ENCODE measurements at regions not wholly inside any gene's neighbourhood (a gene's known extent, or its start where the extent isn't known, plus 50 kb on each side); places are given as distances from the start of the nearest gene placed in this dataset.
"Not testable (repeated sequence)": the region's sequence is repeated elsewhere in the genome, so short reads cannot be mapped to it uniquely, and the experiment has no call there.

DNA sequence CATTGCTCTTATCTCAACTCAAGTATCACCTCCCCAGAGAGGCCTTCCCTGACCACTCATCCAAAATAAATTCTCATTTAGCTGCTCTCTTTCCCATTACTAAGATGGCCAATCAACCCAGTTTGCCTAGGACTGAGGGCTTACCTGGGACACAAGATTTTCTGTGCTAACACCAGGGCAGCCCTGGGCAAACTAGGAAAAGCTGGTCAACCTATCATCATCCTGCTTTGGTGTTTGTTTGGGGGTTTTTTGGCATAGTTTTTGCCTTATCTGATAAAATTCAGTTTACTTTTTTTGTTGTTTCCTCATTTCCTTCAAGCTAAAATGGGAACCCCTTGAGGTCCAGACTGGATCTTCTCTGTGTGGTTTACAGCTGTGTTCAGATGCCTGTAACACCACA, 131.4 kb upstream of the NR2F2 start:
- no peak for ATAC-seq
- TF ChIP-seq GLIS3 (CRISPR knock-in tag; IDR thresholded peaks at IDR 0.05) (no peak), ESRRG (CRISPR knock-in tag; IDR thresholded peaks at IDR 0.05) (no peak), PPARA (CRISPR knock-in tag; IDR thresholded peaks at IDR 0.05; ENCODE audit: borderline replicate concordance) (no peak), ZC3H10 (CRISPR knock-in tag; IDR thresholded peaks at IDR 0.05) (no peak), SNAI2 (CRISPR knock-in tag; IDR thresholded peaks at IDR 0.05) (no peak), CSDC2 (CRISPR knock-in tag; IDR thresholded peaks at IDR 0.05) (no peak), BACH2 (CRISPR knock-in tag; IDR thresholded peaks at IDR 0.05; ENCODE audit: borderline replicate concordance) (no peak), ZNF565 (CRISPR knock-in tag; conservative IDR thresholded peaks at IDR 0.05; ENCODE audit: low read depth) (no peak), ZNF8 (CRISPR knock-in tag; IDR thresholded peaks at IDR 0.05) (no peak), RARB (CRISPR knock-in tag; IDR thresholded peaks at IDR 0.05) (no peak), ISL1 (CRISPR knock-in tag; IDR thresholded peaks at IDR 0.05) (no peak)
- TF ChIP-seq, protein P1, sequence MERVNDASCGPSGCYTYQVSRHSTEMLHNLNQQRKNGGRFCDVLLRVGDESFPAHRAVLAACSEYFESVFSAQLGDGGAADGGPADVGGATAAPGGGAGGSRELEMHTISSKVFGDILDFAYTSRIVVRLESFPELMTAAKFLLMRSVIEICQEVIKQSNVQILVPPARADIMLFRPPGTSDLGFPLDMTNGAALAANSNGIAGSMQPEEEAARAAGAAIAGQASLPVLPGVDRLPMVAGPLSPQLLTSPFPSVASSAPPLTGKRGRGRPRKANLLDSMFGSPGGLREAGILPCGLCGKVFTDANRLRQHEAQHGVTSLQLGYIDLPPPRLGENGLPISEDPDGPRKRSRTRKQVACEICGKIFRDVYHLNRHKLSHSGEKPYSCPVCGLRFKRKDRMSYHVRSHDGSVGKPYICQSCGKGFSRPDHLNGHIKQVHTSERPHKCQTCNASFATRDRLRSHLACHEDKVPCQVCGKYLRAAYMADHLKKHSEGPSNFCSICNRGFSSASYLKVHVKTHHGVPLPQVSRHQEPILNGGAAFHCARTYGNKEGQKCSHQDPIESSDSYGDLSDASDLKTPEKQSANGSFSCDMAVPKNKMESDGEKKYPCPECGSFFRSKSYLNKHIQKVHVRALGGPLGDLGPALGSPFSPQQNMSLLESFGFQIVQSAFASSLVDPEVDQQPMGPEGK (CRISPR knock-in tag; IDR thresholded peaks at IDR 0.05; ENCODE audit: borderline replicate concordance), result no peak
- TF ChIP-seq, protein P2, sequence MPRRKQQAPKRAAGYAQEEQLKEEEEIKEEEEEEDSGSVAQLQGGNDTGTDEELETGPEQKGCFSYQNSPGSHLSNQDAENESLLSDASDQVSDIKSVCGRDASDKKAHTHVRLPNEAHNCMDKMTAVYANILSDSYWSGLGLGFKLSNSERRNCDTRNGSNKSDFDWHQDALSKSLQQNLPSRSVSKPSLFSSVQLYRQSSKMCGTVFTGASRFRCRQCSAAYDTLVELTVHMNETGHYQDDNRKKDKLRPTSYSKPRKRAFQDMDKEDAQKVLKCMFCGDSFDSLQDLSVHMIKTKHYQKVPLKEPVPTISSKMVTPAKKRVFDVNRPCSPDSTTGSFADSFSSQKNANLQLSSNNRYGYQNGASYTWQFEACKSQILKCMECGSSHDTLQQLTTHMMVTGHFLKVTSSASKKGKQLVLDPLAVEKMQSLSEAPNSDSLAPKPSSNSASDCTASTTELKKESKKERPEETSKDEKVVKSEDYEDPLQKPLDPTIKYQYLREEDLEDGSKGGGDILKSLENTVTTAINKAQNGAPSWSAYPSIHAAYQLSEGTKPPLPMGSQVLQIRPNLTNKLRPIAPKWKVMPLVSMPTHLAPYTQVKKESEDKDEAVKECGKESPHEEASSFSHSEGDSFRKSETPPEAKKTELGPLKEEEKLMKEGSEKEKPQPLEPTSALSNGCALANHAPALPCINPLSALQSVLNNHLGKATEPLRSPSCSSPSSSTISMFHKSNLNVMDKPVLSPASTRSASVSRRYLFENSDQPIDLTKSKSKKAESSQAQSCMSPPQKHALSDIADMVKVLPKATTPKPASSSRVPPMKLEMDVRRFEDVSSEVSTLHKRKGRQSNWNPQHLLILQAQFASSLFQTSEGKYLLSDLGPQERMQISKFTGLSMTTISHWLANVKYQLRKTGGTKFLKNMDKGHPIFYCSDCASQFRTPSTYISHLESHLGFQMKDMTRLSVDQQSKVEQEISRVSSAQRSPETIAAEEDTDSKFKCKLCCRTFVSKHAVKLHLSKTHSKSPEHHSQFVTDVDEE (CRISPR knock-in tag; IDR thresholded peaks at IDR 0.05), result no peak
- TF ChIP-seq, protein P3, sequence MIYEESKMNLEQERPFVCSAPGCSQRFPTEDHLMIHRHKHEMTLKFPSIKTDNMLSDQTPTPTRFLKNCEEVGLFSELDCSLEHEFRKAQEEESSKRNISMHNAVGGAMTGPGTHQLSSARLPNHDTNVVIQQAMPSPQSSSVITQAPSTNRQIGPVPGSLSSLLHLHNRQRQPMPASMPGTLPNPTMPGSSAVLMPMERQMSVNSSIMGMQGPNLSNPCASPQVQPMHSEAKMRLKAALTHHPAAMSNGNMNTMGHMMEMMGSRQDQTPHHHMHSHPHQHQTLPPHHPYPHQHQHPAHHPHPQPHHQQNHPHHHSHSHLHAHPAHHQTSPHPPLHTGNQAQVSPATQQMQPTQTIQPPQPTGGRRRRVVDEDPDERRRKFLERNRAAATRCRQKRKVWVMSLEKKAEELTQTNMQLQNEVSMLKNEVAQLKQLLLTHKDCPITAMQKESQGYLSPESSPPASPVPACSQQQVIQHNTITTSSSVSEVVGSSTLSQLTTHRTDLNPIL (CRISPR knock-in tag; IDR thresholded peaks at IDR 0.05; ENCODE audit: low read depth), result no peak
- TF ChIP-seq, protein P4, sequence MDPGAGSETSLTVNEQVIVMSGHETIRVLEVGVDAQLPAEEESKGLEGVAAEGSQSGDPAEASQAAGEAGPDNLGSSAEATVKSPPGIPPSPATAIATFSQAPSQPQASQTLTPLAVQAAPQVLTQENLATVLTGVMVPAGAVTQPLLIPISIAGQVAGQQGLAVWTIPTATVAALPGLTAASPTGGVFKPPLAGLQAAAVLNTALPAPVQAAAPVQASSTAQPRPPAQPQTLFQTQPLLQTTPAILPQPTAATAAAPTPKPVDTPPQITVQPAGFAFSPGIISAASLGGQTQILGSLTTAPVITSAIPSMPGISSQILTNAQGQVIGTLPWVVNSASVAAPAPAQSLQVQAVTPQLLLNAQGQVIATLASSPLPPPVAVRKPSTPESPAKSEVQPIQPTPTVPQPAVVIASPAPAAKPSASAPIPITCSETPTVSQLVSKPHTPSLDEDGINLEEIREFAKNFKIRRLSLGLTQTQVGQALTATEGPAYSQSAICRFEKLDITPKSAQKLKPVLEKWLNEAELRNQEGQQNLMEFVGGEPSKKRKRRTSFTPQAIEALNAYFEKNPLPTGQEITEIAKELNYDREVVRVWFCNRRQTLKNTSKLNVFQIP (CRISPR knock-in tag; IDR thresholded peaks at IDR 0.05; ENCODE audit: borderline replicate concordance, low read depth), result no peak

DNA sequence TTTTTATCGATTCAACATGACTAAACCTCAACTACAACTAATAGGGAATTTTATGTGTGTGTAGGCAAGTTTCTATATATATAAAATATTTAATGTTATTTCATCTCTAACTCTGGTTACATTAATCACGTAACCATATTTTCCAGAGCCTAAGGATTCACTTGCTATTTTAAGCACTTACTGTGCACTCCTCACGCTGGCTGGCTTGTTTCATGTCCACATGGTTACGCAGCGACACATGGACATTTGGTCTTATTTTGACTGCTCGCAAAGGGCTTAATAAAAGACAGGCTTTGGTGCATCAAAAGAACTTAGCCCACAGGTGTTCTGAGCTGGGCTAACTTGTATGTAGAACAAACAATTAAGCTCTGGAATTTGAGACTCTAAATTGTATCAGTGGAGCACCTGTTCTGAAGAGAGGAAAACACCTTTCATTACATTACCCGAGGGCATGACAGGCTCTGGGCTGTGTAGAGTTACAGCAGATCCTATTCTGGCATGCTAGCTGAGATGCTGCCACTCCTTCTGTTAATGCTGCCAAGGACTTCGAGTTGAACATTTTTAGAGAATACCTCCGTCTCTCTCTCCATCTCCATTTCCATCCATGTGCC, 130.0 kb upstream of the NR2F2 start:
- TF ChIP-seq ZFP30 (CRISPR knock-in tag; IDR thresholded peaks at IDR 0.05), result no peak
- TF ChIP-seq ISL1 (CRISPR knock-in tag; IDR thresholded peaks at IDR 0.05), result no peak
- TF ChIP-seq, protein P3 (CRISPR knock-in tag; IDR thresholded peaks at IDR 0.05; ENCODE audit: low read depth), result no peak
- TF ChIP-seq RARB (CRISPR knock-in tag; IDR thresholded peaks at IDR 0.05), result no peak
- ATAC-seq, result no peak

DNA sequence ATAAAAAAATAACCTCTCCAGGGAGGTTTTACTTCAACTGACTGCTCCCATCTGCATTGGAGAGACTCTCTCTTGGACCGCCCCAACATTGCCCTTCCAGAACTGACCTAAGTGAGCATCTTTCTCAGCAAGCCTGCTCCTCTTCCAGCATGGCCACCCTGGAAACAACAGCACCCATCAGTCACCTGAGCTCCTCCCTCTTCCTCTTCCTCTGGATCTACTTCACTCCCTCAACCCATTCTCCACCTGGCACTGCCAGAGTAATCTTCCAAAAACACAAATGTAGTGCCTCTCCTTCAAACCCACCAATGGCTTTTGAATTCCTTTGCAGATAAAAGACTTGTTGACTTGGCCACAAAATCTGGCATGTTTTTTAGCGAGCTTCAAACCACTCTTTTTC, 128.8 kb upstream of the NR2F2 start:
- ATAC-seq, result no peak
- TF ChIP-seq OSR1 (CRISPR knock-in tag; IDR thresholded peaks at IDR 0.05) (no peak), ZNF565 (CRISPR knock-in tag; conservative IDR thresholded peaks at IDR 0.05; ENCODE audit: low read depth) (no peak), TCF4 (CRISPR knock-in tag; IDR thresholded peaks at IDR 0.05; ENCODE audit: borderline replicate concordance) (no peak), ZFP30 (CRISPR knock-in tag; IDR thresholded peaks at IDR 0.05) (no peak), BACH2 (CRISPR knock-in tag; IDR thresholded peaks at IDR 0.05; ENCODE audit: borderline replicate concordance) (no peak), ARNTL (CRISPR knock-in tag; IDR thresholded peaks at IDR 0.05; ENCODE audit: borderline replicate concordance, low read depth) (no peak)
- TF ChIP-seq, protein P4 (CRISPR knock-in tag; IDR thresholded peaks at IDR 0.05; ENCODE audit: borderline replicate concordance, low read depth), result no peak

DNA sequence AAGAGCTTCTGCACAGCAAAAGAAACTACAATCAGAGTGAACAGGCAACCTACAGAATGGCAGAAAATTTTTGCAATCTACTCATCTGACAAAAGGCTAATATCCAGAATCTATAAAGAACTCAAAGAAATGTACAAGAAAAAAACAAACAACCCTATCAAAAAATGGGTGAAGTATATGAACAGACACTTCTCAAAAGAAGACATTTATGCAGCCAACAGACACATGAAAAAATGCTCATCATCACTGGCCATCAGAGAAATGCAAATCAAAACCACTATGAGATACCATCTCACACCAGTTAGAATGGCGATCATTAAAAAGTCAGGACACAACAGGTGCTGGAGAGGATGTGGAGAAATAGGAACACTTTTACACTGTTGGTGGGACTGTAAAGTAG, 124.9 kb upstream of the NR2F2 start:
- not testable (repeated sequence) for ATAC-seq

Data from SK-N-SH treated with all-trans-retinoic acid at 6 μM for 48 hours (cell line).